Upper lobe of left lung (tissue), 4 donors: ENCODE measurements at regions not wholly inside any gene's neighbourhood (a gene's known extent, or its start where the extent isn't known, plus 50 kb on each side); places are given as distances from the start of the nearest gene placed in this dataset.

Source experiments
- CTCF ChIP-seq, 6 experiments: fragments of 450-650 bp in 4 of 6; fragments of 200-600 bp in 2 of 6; sonication (generic) in 2 of 6; IDR thresholded peaks; one replicate each; pipeline ENCODE4 v1.5.1; 2016 to 2019; ENCODE audit warnings: antibody characterized with exemption in 6 of 6
- POLR2A ChIP-seq, 4 donors: fragments of 450-650 bp; IDR thresholded peaks; one replicate each; pipeline ENCODE4 v1.5.1; 2016 to 2017; ENCODE audit warnings: antibody characterized with exemption in 4 of 4, mild to moderate bottlenecking in 2 of 4

GRCh38 chr5:92565673-92566072 lies 1015.3 kb downstream of the NR2F1-AS1 start:
- no peak for TF ChIP-seq POLR2A (IDR thresholded peaks at IDR 0.05)
- TF ChIP-seq CTCF (IDR thresholded peaks at IDR 0.05): no peak
